IPS-20b (cell line): ENCODE measurements at regions not wholly inside any gene's neighbourhood (a gene's known extent, or its start where the extent isn't known, plus 50 kb on each side); places are given as distances from the start of the nearest gene placed in this dataset.

ENCODE experiments used
- H3K27ac ChIP-seq: one replicate; pipeline ENCODE4 v1.5.1; 2013; ENCODE audit warnings: low read length
- H3K27me3 ChIP-seq: 2 replicates; pipeline ENCODE4 v1.6.1; 2013; ENCODE audit warnings: mild to moderate bottlenecking, low read length, inconsistent platforms; ENCODE audit not compliant: insufficient read depth
- H3K36me3 ChIP-seq: 2 replicates; pipeline ENCODE4 v1.6.1; 2013; ENCODE audit warnings: low read depth, mild to moderate bottlenecking, inconsistent platforms, low read length, moderate library complexity; ENCODE audit not compliant: insufficient read depth
- H3K4me1 ChIP-seq: 2 replicates; pipeline ENCODE4 v1.6.1; 2013; ENCODE audit warnings: mild to moderate bottlenecking, control low read depth, inconsistent platforms, low read length, moderate library complexity; ENCODE audit not compliant: insufficient read depth
- H3K4me3 ChIP-seq: 2 replicates; pipeline ENCODE4 v1.5.1; 2013; ENCODE audit warnings: mild to moderate bottlenecking, low read length, inconsistent platforms
- H3K9ac ChIP-seq: 2 replicates; pipeline ENCODE4 v1.6.1; 2013; ENCODE audit warnings: low read depth, mild to moderate bottlenecking, inconsistent platforms, low read length, moderate library complexity
- H3K9me3 ChIP-seq: 2 replicates; pipeline ENCODE4 v1.6.1; 2013; ENCODE audit warnings: mild to moderate bottlenecking, low read depth, low read length, inconsistent platforms; ENCODE audit not compliant: insufficient read depth

GRCh38 chrX:26722666-26723428 is 506.9 kb downstream of the MAGEB5 start:
- Histone ChIP-seq H3K9me3 (no peaks in the 10 kb centered on the region), H3K36me3 (no peaks in the 10 kb centered on the region), H3K4me1 (no peaks in the 10 kb centered on the region), H3K4me3 (no peak overlapping the region), H3K9ac (no peak overlapping the region), H3K27me3 (no peaks in the 10 kb centered on the region), H3K27ac (no peak overlapping the region)

DNA sequence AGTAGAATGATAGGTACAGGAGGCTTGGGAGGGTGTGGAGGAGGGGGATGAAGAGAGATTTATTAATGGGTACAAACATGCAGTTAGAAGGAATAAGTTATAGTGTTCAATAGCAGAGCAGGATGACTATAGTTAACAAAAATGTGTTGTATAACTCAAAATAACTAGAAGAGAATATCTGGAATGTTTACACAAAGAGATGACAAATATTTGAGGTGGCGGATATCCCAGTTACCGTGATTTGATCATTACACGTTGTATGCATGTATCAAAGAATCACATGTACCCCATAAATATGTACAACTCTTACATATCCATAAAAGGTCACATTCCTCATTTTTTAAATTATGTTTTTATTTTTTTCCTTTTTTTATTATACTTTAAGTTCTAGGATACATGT is 456.6 kb downstream of the MAGEB5 start:
- no peak overlapping the region for H3K4me3 ChIP-seq
- no peaks in the 10 kb centered on the region for H3K36me3 ChIP-seq
- H3K9me3 ChIP-seq, result no peaks in the 10 kb centered on the region
- no peak overlapping the region for H3K9ac ChIP-seq
- H3K4me1 ChIP-seq, result no peaks in the 10 kb centered on the region
- no peak overlapping the region for H3K27ac ChIP-seq
- no peaks in the 10 kb centered on the region for H3K27me3 ChIP-seq

GRCh38 chrX:26670521-26670920 is 454.6 kb downstream of the MAGEB5 start:
- H3K27ac ChIP-seq, result no peak overlapping the region
- no peak overlapping the region for H3K9ac ChIP-seq
- no peaks in the 10 kb centered on the region for H3K27me3 ChIP-seq
- no peaks in the 10 kb centered on the region for H3K36me3 ChIP-seq
- H3K4me1 ChIP-seq, result no peaks in the 10 kb centered on the region
- no peaks in the 10 kb centered on the region for H3K9me3 ChIP-seq
- no peak overlapping the region for H3K4me3 ChIP-seq

DNA sequence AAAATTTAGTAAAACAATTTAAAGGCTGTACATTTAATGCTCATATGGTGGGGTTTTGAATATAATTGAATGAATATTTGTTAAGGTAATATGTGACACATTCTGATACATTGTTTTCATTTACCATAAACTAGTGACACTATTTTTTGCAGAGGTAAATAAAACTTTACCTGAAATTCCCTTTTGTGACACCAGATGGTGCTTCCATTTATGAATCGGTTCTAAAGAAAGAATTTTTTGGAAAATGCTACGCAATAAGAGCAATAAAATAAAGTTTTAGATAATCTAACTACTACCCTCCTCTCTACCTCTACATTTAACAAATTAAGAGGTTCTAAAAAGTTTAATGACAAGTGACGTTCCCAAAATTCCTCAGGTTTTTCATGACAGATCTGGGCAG is 448.9 kb downstream of the MAGEB5 start:
- no peaks in the 10 kb centered on the region for H3K4me1 ChIP-seq
- H3K9ac ChIP-seq, result no peak overlapping the region
- no peaks in the 10 kb centered on the region for H3K36me3 ChIP-seq
- no peak overlapping the region for H3K27ac ChIP-seq
- H3K4me3 ChIP-seq, result no peak overlapping the region
- H3K27me3 ChIP-seq, result no peaks in the 10 kb centered on the region
- H3K9me3 ChIP-seq, result no peaks in the 10 kb centered on the region

- Histone ChIP-seq H3K9me3 (peaks cover 14% of the 10 kb centered on the region), H3K4me3 (no peak overlapping the region), H3K36me3 (no peaks in the 10 kb centered on the region), H3K27ac (no peak overlapping the region), H3K9ac (no peak overlapping the region), H3K27me3 (no peaks in the 10 kb centered on the region), H3K4me1 (no peaks in the 10 kb centered on the region)
These were observed 437.1 kb downstream of the MAGEB5 start for GRCh38 chrX:26653050-26653449.

DNA sequence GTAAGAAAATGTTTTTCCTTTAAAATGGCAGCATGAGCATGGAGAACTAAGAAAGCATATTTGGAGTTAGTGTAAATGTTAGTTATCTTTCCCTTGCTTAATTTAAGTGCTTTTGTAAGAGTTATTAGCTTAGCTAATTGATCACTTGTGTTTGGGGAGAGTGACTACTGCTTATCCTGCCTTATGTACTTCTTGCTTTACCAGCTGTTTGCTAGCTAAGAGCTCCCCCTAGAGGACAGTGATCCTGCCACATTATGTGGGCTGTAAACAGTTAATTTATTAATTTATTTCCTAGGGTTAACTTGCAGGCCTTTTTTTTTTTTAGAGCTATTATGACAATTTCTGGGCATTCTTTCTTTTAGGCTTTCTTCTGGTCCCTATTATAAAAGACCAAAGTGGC is 435.8 kb downstream of the MAGEB5 start:
- H3K9ac ChIP-seq, result no peak overlapping the region
- no peaks in the 10 kb centered on the region for H3K36me3 ChIP-seq
- no peaks in the 10 kb centered on the region for H3K27me3 ChIP-seq
- H3K9me3 ChIP-seq, result peaks cover 14% of the 10 kb centered on the region
- no peak overlapping the region for H3K4me3 ChIP-seq
- no peaks in the 10 kb centered on the region for H3K4me1 ChIP-seq
- no peak overlapping the region for H3K27ac ChIP-seq

DNA sequence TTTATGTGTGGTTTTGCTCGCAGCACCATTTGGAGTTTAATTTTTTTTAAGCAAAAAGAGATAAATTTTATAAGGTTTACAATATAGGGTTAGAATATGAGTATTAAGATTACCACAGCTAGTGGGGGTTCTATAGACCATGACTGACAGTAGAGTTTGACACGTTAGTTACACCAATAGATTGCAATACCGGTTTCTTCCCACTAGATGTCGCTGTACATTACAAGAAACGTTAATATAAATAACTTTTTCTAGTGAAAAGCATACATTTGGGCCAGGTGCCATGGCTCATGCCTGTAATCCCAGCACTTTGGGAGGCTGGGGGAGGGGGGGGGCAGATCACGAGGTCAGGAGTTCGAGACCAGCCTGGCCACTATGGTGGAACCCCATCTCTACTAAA is 433.6 kb downstream of the MAGEB5 start:
- Histone ChIP-seq H3K9me3 (peaks cover 14% of the 10 kb centered on the region), H3K36me3 (no peaks in the 10 kb centered on the region), H3K9ac (no peak overlapping the region)

GRCh38 chrX:26631385-26631784 is 415.4 kb downstream of the MAGEB5 start:
- Histone ChIP-seq H3K4me1 (no peaks in the 10 kb centered on the region), H3K27ac (no peak overlapping the region), H3K9me3 (no peaks in the 10 kb centered on the region)

More for the DNA sequence above, 433.6 kb downstream of the MAGEB5 start:
- Histone ChIP-seq H3K4me1 (no peaks in the 10 kb centered on the region), H3K27ac (no peak overlapping the region), H3K4me3 (no peak overlapping the region), H3K27me3 (no peaks in the 10 kb centered on the region)

DNA sequence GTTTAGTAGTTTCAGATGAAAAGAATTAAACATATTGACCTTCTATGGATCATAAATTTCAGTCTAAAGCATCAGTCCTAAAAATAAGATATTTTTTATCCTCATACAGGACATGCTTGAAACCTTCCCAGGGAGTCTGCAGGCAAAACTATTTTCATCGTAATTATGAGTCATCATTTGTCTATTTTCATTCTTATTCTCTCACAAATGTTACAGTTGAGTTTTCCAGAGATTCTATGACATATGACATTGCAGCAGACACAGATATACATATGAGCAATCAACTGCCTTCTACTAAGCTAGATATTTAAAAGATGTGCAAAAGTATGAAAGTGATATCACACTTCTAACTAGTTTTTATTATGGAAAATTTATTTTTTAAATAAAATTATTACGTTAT is 398.0 kb downstream of the MAGEB5 start:
- Histone ChIP-seq H3K4me3 (no peak overlapping the region), H3K9ac (no peak overlapping the region), H3K27me3 (no peaks in the 10 kb centered on the region)

More at GRCh38 chrX:26631385-26631784, 415.4 kb downstream of the MAGEB5 start:
- no peak overlapping the region for H3K9ac ChIP-seq
- H3K4me3 ChIP-seq, result no peak overlapping the region
- H3K36me3 ChIP-seq, result no peaks in the 10 kb centered on the region
- H3K27me3 ChIP-seq, result no peaks in the 10 kb centered on the region

DNA sequence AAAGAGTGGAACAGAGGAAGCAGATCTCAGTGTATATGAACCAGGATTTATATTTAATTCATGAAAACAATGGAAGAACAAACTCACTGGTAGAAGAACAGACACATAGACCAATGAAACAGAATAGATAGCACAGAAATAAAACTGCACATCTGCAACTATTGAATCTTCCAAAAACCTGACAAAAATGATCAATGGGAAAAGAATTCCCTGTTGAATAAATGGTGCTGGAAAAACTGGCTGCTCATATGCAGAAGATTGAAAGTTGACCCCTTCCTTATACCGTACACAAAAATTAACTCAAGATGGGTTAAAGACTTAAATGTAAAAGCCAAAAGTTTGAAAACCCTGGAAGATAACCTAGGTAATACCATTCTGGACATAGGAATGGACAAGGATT is 391.0 kb downstream of the MAGEB5 start:
- no peak overlapping the region for H3K27ac ChIP-seq
- H3K9me3 ChIP-seq, result no peaks in the 10 kb centered on the region
- no peak overlapping the region for H3K4me3 ChIP-seq
- H3K9ac ChIP-seq, result no peak overlapping the region
- H3K36me3 ChIP-seq, result no peaks in the 10 kb centered on the region
- H3K4me1 ChIP-seq, result no peaks in the 10 kb centered on the region
- H3K27me3 ChIP-seq, result no peaks in the 10 kb centered on the region

More for the DNA sequence above, 398.0 kb downstream of the MAGEB5 start:
- Histone ChIP-seq H3K27ac (no peak overlapping the region), H3K4me1 (no peaks in the 10 kb centered on the region), H3K9me3 (no peaks in the 10 kb centered on the region), H3K36me3 (no peaks in the 10 kb centered on the region)

DNA sequence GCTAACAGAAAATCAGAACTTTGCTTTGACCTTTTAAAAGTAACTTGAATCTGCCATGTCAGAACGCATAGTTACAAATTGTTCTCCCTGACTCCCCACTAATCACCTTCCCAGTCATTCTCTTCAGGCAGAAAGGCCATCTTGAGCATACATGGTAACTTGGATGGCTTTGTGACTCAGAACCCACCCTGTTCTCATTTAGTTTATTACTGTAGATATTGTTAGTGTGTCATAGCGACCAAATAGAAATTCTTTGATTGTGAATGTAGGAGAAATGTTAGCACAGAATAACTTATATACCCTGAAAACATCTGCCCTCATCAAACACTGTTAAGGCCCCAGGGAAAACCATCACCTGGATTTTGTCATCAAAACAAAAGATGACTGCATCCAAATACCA is 382.0 kb downstream of the MAGEB5 start:
- Histone ChIP-seq H3K9ac (no peak overlapping the region), H3K27me3 (no peaks in the 10 kb centered on the region), H3K4me1 (no peaks in the 10 kb centered on the region), H3K36me3 (no peaks in the 10 kb centered on the region), H3K9me3 (no peaks in the 10 kb centered on the region), H3K4me3 (no peak overlapping the region), H3K27ac (no peak overlapping the region)

DNA sequence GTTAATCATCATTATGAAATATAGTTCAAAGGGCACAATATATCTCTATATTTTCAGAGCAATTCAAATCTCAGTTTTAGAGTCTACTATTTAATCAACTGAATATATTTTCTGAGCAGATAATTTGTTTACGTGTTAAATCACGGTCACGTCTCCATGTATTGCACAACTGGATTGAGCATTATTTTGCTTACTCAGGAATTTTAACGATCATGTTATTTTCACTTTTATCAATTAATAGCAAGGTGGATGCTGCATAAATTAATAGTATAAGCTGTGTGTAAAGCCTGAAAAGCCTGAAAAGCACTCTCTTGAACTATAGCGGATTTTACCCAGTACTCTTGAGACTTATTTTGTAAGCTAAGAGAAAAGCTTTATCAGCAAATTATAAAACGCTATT is 374.9 kb downstream of the MAGEB5 start:
- H3K4me3 ChIP-seq, result no peak overlapping the region
- H3K36me3 ChIP-seq, result no peaks in the 10 kb centered on the region

More for the DNA sequence above, 374.9 kb downstream of the MAGEB5 start:
- no peaks in the 10 kb centered on the region for H3K9me3 ChIP-seq
- no peaks in the 10 kb centered on the region for H3K27me3 ChIP-seq
- no peak overlapping the region for H3K9ac ChIP-seq
- no peak overlapping the region for H3K27ac ChIP-seq
- no peaks in the 10 kb centered on the region for H3K4me1 ChIP-seq
